HL-60 (cell line): ENCODE measurements at regions not wholly inside any gene's neighbourhood (a gene's known extent, or its start where the extent isn't known, plus 50 kb on each side); places are given as distances from the start of the nearest gene placed in this dataset.

ENCODE experiments used
- DNase-seq, 2 experiments: peaks; one replicate each; pipeline ENCODE4 v3.0.0-alpha.2; 2010 to 2020; ENCODE audit warnings: low read depth in 1 of 2, low spot score in 1 of 2
- H3K27ac ChIP-seq: fragments of 250-450 bp; sonication (Bioruptor Pico); replicated peaks from 2 replicates; pipeline ENCODE4 v1.5.1; 2020; ENCODE audit warnings: mild to moderate bottlenecking, moderate library complexity
- H3K27me3 ChIP-seq: fragments of 250-450 bp; sonication (Bioruptor Pico); 2 replicates; pipeline ENCODE4 v1.5.1; 2021; ENCODE audit warnings: mild to moderate bottlenecking, moderate library complexity; ENCODE audit not compliant: insufficient read depth, poor library complexity, severe bottlenecking
- H3K4me3 ChIP-seq: replicated peaks from 2 replicates; pipeline ENCODE4 v1.5.1; 2011; ENCODE audit warnings: mild to moderate bottlenecking, control low read depth, low read length; ENCODE audit not compliant: insufficient read depth
- GABPA ChIP-seq: IDR thresholded peaks from 2 replicates; pipeline ENCODE4 v1.6.1; 2012; ENCODE audit warnings: low read depth
- POLR2AphosphoS5 ChIP-seq: IDR thresholded peaks from 2 replicates; pipeline ENCODE4 v1.6.1; 2012; ENCODE audit warnings: low read depth
- SPI1 ChIP-seq: IDR thresholded peaks from 2 replicates; pipeline ENCODE4 v1.6.1; 2012; ENCODE audit warnings: low read depth, mild to moderate bottlenecking, borderline replicate concordance
- TF ChIP-seq, protein P1 (sequence below): IDR thresholded peaks from one replicate; pipeline ENCODE4 v1.5.1; 2011; ENCODE audit warnings: low read length, control low read depth, inconsistent platforms; ENCODE audit not compliant: insufficient read depth
- TF ChIP-seq, protein P2 (sequence below): IDR thresholded peaks from 2 replicates; pipeline ENCODE4 v1.6.1; 2012; ENCODE audit warnings: low read depth; ENCODE audit not compliant: insufficient replicate concordance

DNA sequence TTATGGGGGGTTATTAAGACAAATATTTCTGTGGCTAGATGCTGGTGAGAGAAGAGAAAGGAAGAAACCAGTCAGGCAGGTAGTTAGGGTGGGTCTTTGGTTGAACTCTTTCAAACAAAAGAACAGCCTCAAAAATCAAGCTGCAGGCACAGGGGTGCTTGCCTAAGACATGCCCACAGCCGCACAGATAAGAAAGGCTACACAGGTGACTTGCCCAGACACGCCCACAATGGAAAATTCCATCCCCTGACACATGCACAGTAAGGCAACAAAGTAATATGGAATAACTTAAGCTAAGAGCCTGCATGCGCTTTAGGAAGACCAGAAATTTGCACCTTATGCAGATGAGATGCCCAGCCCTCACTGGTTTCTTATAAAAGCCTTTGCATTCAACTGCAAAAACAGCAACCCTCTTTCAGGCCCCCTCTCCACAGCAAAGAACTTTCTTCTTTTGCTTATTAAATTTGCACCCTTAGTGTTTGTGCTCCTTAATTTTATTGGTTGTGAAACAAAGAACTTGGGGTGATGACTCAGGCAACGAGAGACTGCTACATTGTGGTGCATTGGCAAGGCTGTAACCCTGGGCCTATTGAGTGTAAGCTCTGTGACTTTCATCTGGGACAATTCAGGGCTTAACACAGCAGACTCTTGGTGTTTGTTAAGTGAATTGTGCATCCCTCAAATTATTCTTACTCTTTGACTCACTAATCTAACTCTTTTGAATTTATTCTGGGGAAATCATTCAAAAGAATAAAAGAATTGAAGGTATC is 149.4 kb downstream of the RPAP3 start:
- no peak for DNase-seq
- TF ChIP-seq GABPA (no peak), SPI1 (no peak), POLR2AphosphoS5 (no peak)
- TF ChIP-seq, protein P1, sequence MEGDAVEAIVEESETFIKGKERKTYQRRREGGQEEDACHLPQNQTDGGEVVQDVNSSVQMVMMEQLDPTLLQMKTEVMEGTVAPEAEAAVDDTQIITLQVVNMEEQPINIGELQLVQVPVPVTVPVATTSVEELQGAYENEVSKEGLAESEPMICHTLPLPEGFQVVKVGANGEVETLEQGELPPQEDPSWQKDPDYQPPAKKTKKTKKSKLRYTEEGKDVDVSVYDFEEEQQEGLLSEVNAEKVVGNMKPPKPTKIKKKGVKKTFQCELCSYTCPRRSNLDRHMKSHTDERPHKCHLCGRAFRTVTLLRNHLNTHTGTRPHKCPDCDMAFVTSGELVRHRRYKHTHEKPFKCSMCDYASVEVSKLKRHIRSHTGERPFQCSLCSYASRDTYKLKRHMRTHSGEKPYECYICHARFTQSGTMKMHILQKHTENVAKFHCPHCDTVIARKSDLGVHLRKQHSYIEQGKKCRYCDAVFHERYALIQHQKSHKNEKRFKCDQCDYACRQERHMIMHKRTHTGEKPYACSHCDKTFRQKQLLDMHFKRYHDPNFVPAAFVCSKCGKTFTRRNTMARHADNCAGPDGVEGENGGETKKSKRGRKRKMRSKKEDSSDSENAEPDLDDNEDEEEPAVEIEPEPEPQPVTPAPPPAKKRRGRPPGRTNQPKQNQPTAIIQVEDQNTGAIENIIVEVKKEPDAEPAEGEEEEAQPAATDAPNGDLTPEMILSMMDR: no peak
- TF ChIP-seq, protein P2, sequence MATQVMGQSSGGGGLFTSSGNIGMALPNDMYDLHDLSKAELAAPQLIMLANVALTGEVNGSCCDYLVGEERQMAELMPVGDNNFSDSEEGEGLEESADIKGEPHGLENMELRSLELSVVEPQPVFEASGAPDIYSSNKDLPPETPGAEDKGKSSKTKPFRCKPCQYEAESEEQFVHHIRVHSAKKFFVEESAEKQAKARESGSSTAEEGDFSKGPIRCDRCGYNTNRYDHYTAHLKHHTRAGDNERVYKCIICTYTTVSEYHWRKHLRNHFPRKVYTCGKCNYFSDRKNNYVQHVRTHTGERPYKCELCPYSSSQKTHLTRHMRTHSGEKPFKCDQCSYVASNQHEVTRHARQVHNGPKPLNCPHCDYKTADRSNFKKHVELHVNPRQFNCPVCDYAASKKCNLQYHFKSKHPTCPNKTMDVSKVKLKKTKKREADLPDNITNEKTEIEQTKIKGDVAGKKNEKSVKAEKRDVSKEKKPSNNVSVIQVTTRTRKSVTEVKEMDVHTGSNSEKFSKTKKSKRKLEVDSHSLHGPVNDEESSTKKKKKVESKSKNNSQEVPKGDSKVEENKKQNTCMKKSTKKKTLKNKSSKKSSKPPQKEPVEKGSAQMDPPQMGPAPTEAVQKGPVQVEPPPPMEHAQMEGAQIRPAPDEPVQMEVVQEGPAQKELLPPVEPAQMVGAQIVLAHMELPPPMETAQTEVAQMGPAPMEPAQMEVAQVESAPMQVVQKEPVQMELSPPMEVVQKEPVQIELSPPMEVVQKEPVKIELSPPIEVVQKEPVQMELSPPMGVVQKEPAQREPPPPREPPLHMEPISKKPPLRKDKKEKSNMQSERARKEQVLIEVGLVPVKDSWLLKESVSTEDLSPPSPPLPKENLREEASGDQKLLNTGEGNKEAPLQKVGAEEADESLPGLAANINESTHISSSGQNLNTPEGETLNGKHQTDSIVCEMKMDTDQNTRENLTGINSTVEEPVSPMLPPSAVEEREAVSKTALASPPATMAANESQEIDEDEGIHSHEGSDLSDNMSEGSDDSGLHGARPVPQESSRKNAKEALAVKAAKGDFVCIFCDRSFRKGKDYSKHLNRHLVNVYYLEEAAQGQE: no peak
- Histone ChIP-seq H3K27me3 (no peaks in the 10 kb centered on the region), H3K4me3 (no peak overlapping the region), H3K27ac (no peak overlapping the region)

DNA sequence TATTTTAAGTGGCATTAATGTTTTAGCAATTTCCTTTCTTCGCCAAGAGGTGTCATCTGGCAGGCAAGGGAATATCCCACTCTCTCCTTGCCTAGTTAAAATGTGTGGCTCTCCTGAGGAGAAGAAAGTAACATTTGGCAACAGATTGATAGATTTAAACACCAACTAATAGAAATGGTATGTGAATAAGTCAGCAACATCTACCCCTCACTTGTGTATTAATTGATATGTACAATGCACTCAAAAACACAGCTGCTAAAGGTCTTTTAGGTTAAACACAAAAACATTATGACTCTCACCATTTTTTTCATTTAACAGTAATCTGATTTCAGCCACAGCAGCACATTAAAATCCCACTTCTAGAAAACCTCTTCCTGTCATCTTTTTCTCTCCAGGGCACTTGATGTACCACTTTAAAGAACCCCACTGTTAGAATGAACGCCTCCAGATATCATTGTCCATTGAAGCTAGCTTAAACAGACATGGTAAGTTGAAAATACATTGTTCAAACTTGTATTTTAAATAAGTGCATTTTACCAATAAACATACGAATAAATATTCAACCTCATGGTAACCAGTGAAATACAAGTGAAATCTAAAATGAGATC is 151.7 kb downstream of the RPAP3 start:
- H3K27ac ChIP-seq: no peak overlapping the region
- TF ChIP-seq, protein P2: no peak
- TF ChIP-seq, protein P1: no peak
- TF ChIP-seq POLR2AphosphoS5 (no peak), GABPA (no peak), SPI1 (no peak)
- H3K4me3 ChIP-seq: no peak overlapping the region
- DNase-seq: no peak
- H3K27me3 ChIP-seq: no peaks in the 10 kb centered on the region

DNA sequence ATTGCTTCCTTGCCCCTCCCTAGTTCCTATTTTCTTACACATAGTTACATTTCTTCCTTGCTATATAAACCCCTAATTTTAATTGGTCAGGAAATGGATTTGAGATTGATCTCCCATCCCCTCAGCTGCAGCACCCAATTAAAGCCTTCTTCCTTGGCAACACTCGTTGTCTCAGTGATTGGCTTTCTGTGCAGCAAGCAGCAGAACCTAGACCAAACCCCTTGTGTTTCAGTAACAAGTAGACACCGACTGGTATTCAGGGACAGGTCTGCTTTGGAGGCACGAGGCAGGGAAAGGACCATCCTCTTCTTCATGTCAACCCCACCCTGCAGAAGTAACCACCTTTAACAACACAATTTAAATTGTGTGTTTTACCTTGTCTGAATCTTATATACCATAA is 152.6 kb downstream of the RPAP3 start:
- no peak for DNase-seq
- Histone ChIP-seq H3K27me3 (no peaks in the 10 kb centered on the region), H3K4me3 (no peak overlapping the region), H3K27ac (no peak overlapping the region)
- TF ChIP-seq, protein P2: no peak
- TF ChIP-seq, protein P1: no peak
- no peak for TF ChIP-seq SPI1
- TF ChIP-seq GABPA: no peak
- no peak for TF ChIP-seq POLR2AphosphoS5
